HCT116 (cell line): ENCODE measurements at regions not wholly inside any gene's neighbourhood (a gene's known extent, or its start where the extent isn't known, plus 50 kb on each side); places are given as distances from the start of the nearest gene placed in this dataset.

ENCODE experiments used
- ATAC-seq: fragments of 200-7000 bp; cut with Tn5 transposase; 2 replicates; pipeline ENCODE4 v1.9.1; 2020; ENCODE audit warnings: mild to moderate bottlenecking, moderate library complexity
- BruUV-seq: library from RNA; stranded (reverse); fragments of 400-500 nt; replicated peaks from 2 replicates; lab custom pipeline; 2021; lab: Mats Ljungman, UMichigan
- CTCF ChIA-PET: fragments of 300-600 bp; sonication (Branson Sonifier 250); formaldehyde crosslinking; loops from one replicate; lab custom pipeline; 2021; ENCODE audit warnings: antibody characterized with exemption; lab: Charles Lee
- POLR2A ChIA-PET: fragments of 300-600, 350-600 bp; sonication (Branson Sonifier 250); formaldehyde crosslinking; loops from one replicate; lab custom pipeline; 2021; ENCODE audit warnings: antibody characterized with exemption; lab: Charles Lee
- RAD21 ChIA-PET, 2 experiments: fragments of 300-600 bp; sonication (Branson Sonifier 250); formaldehyde crosslinking; loops; one replicate each; lab custom pipeline; 2023; ENCODE audit warnings: low total read pairs in 2 of 2; ENCODE audit not compliant: uncharacterized antibody in 2 of 2, unreplicated experiment in 2 of 2, low non-redundant PET in 1 of 2; lab: Charles Lee
- DNase-seq: peaks from one replicate; pipeline ENCODE4 v3.0.0-alpha.2; 2010; ENCODE audit warnings: low read depth, low spot score
- H2AFZ ChIP-seq: fragments of 200-600 bp; shearing (Covaris generic), sonication (generic); 2 replicates; pipeline ENCODE4 v1.6.1; 2017; ENCODE audit warnings: low read depth, mixed run types, mixed read lengths, antibody characterized with exemption, low read length; ENCODE audit not compliant: poor library complexity, severe bottlenecking
- H3K27ac ChIP-seq: 2 replicates; pipeline ENCODE4 v1.5.1; 2012; ENCODE audit warnings: low read depth, low read length
- H3K27me3 ChIP-seq: fragments of 200-600 bp; sonication (generic); 2 replicates; pipeline ENCODE4 v1.6.1; 2016; ENCODE audit warnings: mixed run types, low read length, mixed read lengths; ENCODE audit not compliant: insufficient read depth
- H3K36me3 ChIP-seq, 2 experiments: fragments of 200-500 bp in 1 of 2; fragments of 200-600 bp in 1 of 2; sonication (Bioruptor generic) in 1 of 2; sonication (generic) in 1 of 2; 2 replicates each; pipeline versions ENCODE4 v1.5.1 to v1.6.1; 2014 to 2016; ENCODE audit warnings: low read length in 2 of 2, inconsistent platforms in 1 of 2, mixed read lengths in 1 of 2, mixed run types in 1 of 2; ENCODE audit not compliant: insufficient read depth in 2 of 2, control insufficient read depth in 1 of 2
- H3K4me1 ChIP-seq, 2 experiments: fragments of 200-600 bp in 1 of 2; sonication (generic) in 1 of 2; 2 replicates each; pipeline versions ENCODE4 v1.5.1 to v1.6.1; 2012 to 2017; ENCODE audit warnings: low read length in 2 of 2, inconsistent platforms in 1 of 2, mild to moderate bottlenecking in 1 of 2, mixed read lengths in 1 of 2, mixed run types in 1 of 2, moderate library complexity in 1 of 2; ENCODE audit not compliant: insufficient read depth in 2 of 2, control insufficient read depth in 1 of 2
- H3K4me2 ChIP-seq: fragments of 200-600 bp; sonication (generic); 2 replicates; pipeline ENCODE4 v1.6.1; 2017; ENCODE audit warnings: mixed run types, low read length, mixed read lengths
- H3K4me3 ChIP-seq, 2 experiments: fragments of 200-600 bp in 1 of 2; sonication (generic) in 1 of 2; replicated peaks in 1 of 2; 2 replicates each; pipeline ENCODE4 v1.5.1; 2011 to 2016; ENCODE audit warnings: low read length in 2 of 2, control low read depth in 1 of 2, low read depth in 1 of 2, mild to moderate bottlenecking in 1 of 2, mixed read lengths in 1 of 2, mixed run types in 1 of 2
- H3K79me2 ChIP-seq: fragments of 200-600 bp; sonication (generic); 2 replicates; pipeline ENCODE4 v1.6.1; 2017; ENCODE audit warnings: mild to moderate bottlenecking, mixed run types, low read length, moderate library complexity, mixed read lengths; ENCODE audit not compliant: insufficient read depth
- H3K9ac ChIP-seq: fragments of 200-600 bp; sonication (generic); 2 replicates; pipeline ENCODE4 v1.6.1; 2016; ENCODE audit warnings: low read length, mixed read lengths
- H3K9me2 ChIP-seq: fragments of 200-600 bp; sonication (generic), shearing (Covaris generic); 2 replicates; pipeline ENCODE4 v1.6.1; 2017; ENCODE audit warnings: mixed run types, mild to moderate bottlenecking, moderate library complexity; ENCODE audit not compliant: insufficient read depth
- H3K9me3 ChIP-seq, 2 experiments: fragments of 200-500 bp in 1 of 2; fragments of 200-600 bp in 1 of 2; sonication (Bioruptor generic) in 1 of 2; sonication (generic) in 1 of 2; 2 replicates each; pipeline ENCODE4 v1.6.1; 2014 to 2017; ENCODE audit warnings: low read length in 2 of 2, mixed read lengths in 2 of 2, inconsistent platforms in 1 of 2, low read depth in 1 of 2, mild to moderate bottlenecking in 1 of 2, mixed run types in 1 of 2, moderate library complexity in 1 of 2; ENCODE audit not compliant: control insufficient read depth in 1 of 2, insufficient read depth in 1 of 2
- H4K20me1 ChIP-seq: fragments of 200-600 bp; sonication (generic), shearing (Covaris generic); 2 replicates; pipeline ENCODE4 v1.6.1; 2017; ENCODE audit warnings: mixed run types, mild to moderate bottlenecking, moderate library complexity; ENCODE audit not compliant: insufficient read depth
- ATF3 ChIP-seq: IDR thresholded peaks from 2 replicates; pipeline ENCODE4 v1.6.1; 2012
- CBX3 ChIP-seq: IDR thresholded peaks from 2 replicates; pipeline ENCODE4 v1.6.1; 2012; ENCODE audit warnings: low read depth
- CEBPB ChIP-seq: IDR thresholded peaks from 2 replicates; pipeline ENCODE4 v1.6.1; 2012; ENCODE audit warnings: low read depth
- EGR1 ChIP-seq: IDR thresholded peaks from 2 replicates; pipeline ENCODE4 v1.6.1; 2012; ENCODE audit warnings: low read depth
- ELF1 ChIP-seq: IDR thresholded peaks from 2 replicates; pipeline ENCODE4 v1.6.1; 2012; ENCODE audit warnings: low read depth, borderline replicate concordance
- EZH2 ChIP-seq: fragments of 200-600 bp; sonication (generic); IDR thresholded peaks from 2 replicates; pipeline ENCODE4 v1.6.1; 2017; ENCODE audit warnings: antibody characterized with exemption, mixed run types
- EZH2phosphoT487 ChIP-seq: fragments of 200-600 bp; IDR thresholded peaks from 2 replicates; pipeline ENCODE4 v1.6.1; 2018; ENCODE audit warnings: antibody characterized with exemption, borderline replicate concordance
- FOSL1 ChIP-seq: IDR thresholded peaks from 2 replicates; pipeline ENCODE4 v1.6.1; 2012; ENCODE audit warnings: low read depth
- JUND ChIP-seq: IDR thresholded peaks from 2 replicates; pipeline ENCODE4 v1.6.1; 2012
- MAX ChIP-seq: IDR thresholded peaks from 2 replicates; pipeline ENCODE4 v1.6.1; 2012
- POLR2AphosphoS5 ChIP-seq: IDR thresholded peaks from 2 replicates; pipeline ENCODE4 v1.6.1; 2011; ENCODE audit warnings: mild to moderate bottlenecking, low read depth, low read length, moderate library complexity
- RAD21 ChIP-seq: IDR thresholded peaks from 2 replicates; pipeline ENCODE4 v1.6.1; 2012; ENCODE audit warnings: low read depth, mild to moderate bottlenecking
- SIN3A ChIP-seq: IDR thresholded peaks from 2 replicates; pipeline ENCODE4 v1.6.1; 2012; ENCODE audit warnings: low read depth
- SP1 ChIP-seq: IDR thresholded peaks from 2 replicates; pipeline ENCODE4 v1.6.1; 2012; ENCODE audit warnings: low read depth
- SRF ChIP-seq: IDR thresholded peaks from 2 replicates; pipeline ENCODE4 v1.6.1; 2012; ENCODE audit warnings: low read depth
- TCF7L2 ChIP-seq: IDR thresholded peaks from 2 replicates; pipeline ENCODE4 v1.7.0; 2011; ENCODE audit warnings: borderline replicate concordance, inconsistent platforms; ENCODE audit not compliant: insufficient read depth, insufficient read length; ENCODE audit errors: extremely low read depth
- YY1 ChIP-seq: IDR thresholded peaks from 2 replicates; pipeline ENCODE4 v1.6.1; 2011; ENCODE audit warnings: low read length, low read depth, moderate library complexity, mild to moderate bottlenecking; ENCODE audit not compliant: insufficient replicate concordance; ENCODE audit errors: extremely low read depth
- ZBTB33 ChIP-seq: IDR thresholded peaks from 2 replicates; pipeline ENCODE4 v1.6.1; 2011; ENCODE audit warnings: mild to moderate bottlenecking, low read length, moderate library complexity; ENCODE audit not compliant: insufficient replicate concordance; ENCODE audit errors: extremely low read depth
- ZNF274 ChIP-seq: fragments of 200-500 bp; sonication (Bioruptor generic); IDR thresholded peaks from 2 replicates; pipeline ENCODE4 v1.6.1; 2014; ENCODE audit warnings: mild to moderate bottlenecking, low read depth, low read length, inconsistent platforms
- intact Hi-C: fragments of 100-400 bp; cut with micrococcal nuclease; formaldehyde crosslinking; loops from 2 replicates; pipeline ENCODE4 v1.10.0; 2022

- Histone ChIP-seq H3K4me2 (no peak overlapping the region), H3K4me1 (no peaks in the 10 kb centered on the region), H3K9ac (no peak overlapping the region), H3K4me3 (no peak overlapping the region), H3K36me3 (no peaks in the 10 kb centered on the region), H3K9me3 (no peaks in the 10 kb centered on the region), H3K27me3 (no peaks in the 10 kb centered on the region), H3K27ac (no peak overlapping the region), H3K9me2 (no peaks in the 10 kb centered on the region), H3K79me2 (no peaks in the 10 kb centered on the region), H2AFZ (no peak overlapping the region), H4K20me1 (no peaks in the 10 kb centered on the region)
- ChIA-PET RAD21 (interaction anchor here in 1 of 2 experiments (0.6 kb wide), 1 partner anchor 173 kb away, joined by 3 read pairs; no protein-coding TSS in a partner anchor), POLR2A (no interaction called here), CTCF (no interaction called here)
- ATAC-seq = no peak
- no peak for DNase-seq
- no TSS peak for BruUV-seq
- intact Hi-C loops = no loop called here
- TF ChIP-seq EZH2phosphoT487 = no peak
- TF ChIP-seq EGR1 = no peak
- TF ChIP-seq CEBPB = no peak
- TF ChIP-seq MAX = no peak
- no peak for TF ChIP-seq EZH2
- no peak for TF ChIP-seq RAD21
- TF ChIP-seq SP1 = no peak
- TF ChIP-seq JUND = no peak
- TF ChIP-seq ATF3 = no peak
- no peak for TF ChIP-seq YY1
- TF ChIP-seq FOSL1 = no peak
- no peak for TF ChIP-seq ZNF274
- TF ChIP-seq CBX3 = no peak
Observed at GRCh38 chr11:19576903-19577302, 135.7 kb upstream of the NAV2 start.

GRCh38 chr11:19576054-19576453 is 136.6 kb upstream of the NAV2 start:
- Histone ChIP-seq H3K27me3 (no peaks in the 10 kb centered on the region), H3K36me3 (no peaks in the 10 kb centered on the region), H3K4me2 (no peak overlapping the region), H3K9ac (no peak overlapping the region), H3K4me1 (no peaks in the 10 kb centered on the region), H3K4me3 (no peak overlapping the region), H3K27ac (no peak overlapping the region), H3K9me3 (no peaks in the 10 kb centered on the region), H3K9me2 (no peaks in the 10 kb centered on the region), H2AFZ (no peak overlapping the region), H4K20me1 (no peaks in the 10 kb centered on the region), H3K79me2 (no peaks in the 10 kb centered on the region)
- CTCF ChIA-PET = no interaction called here
- RAD21 ChIA-PET = no interaction called here
- BruUV-seq = no TSS peak
- intact Hi-C loops = no loop called here
- ATAC-seq (no peak), DNase-seq (no peak)
- POLR2A ChIA-PET = no interaction called here
- TF ChIP-seq CEBPB (no peak), ELF1 (no peak), SRF (no peak), SIN3A (no peak), EZH2phosphoT487 (no peak), RAD21 (no peak), MAX (no peak), POLR2AphosphoS5 (no peak), ZBTB33 (no peak), TCF7L2 (no peak), EZH2 (no peak), JUND (no peak)
